HL-60 (cell line): ENCODE measurements at regions not wholly inside any gene's neighbourhood (a gene's known extent, or its start where the extent isn't known, plus 50 kb on each side); places are given as distances from the start of the nearest gene placed in this dataset.

Source experiments
- CTCF ChIP-seq: IDR thresholded peaks from one replicate; pipeline ENCODE4 v1.5.1; 2011; ENCODE audit warnings: low read length, control low read depth, inconsistent platforms; ENCODE audit not compliant: insufficient read depth
- GABPA ChIP-seq: IDR thresholded peaks from 2 replicates; pipeline ENCODE4 v1.6.1; 2012; ENCODE audit warnings: low read depth
- POLR2AphosphoS5 ChIP-seq: IDR thresholded peaks from 2 replicates; pipeline ENCODE4 v1.6.1; 2012; ENCODE audit warnings: low read depth
- REST ChIP-seq: IDR thresholded peaks from 2 replicates; pipeline ENCODE4 v1.6.1; 2012; ENCODE audit warnings: low read depth; ENCODE audit not compliant: insufficient replicate concordance
- SPI1 ChIP-seq: IDR thresholded peaks from 2 replicates; pipeline ENCODE4 v1.6.1; 2012; ENCODE audit warnings: low read depth, mild to moderate bottlenecking, borderline replicate concordance

- TF ChIP-seq CTCF = no peak
- no peak for TF ChIP-seq POLR2AphosphoS5
- TF ChIP-seq REST = no peak
- no peak for TF ChIP-seq GABPA
- TF ChIP-seq SPI1 = no peak
These were observed 170.0 kb upstream of the SLC16A7 start for GRCh38 chr12:59425798-59426197.
